Raji (cell line): ENCODE measurements at regions not wholly inside any gene's neighbourhood (a gene's known extent, or its start where the extent isn't known, plus 50 kb on each side); places are given as distances from the start of the nearest gene placed in this dataset.

Experiments used
- POLR2A ChIP-seq: IDR thresholded peaks from 2 replicates; pipeline ENCODE4 v1.6.1; 2011; ENCODE audit warnings: low read depth, low read length, control low read depth; ENCODE audit not compliant: insufficient read depth

DNA sequence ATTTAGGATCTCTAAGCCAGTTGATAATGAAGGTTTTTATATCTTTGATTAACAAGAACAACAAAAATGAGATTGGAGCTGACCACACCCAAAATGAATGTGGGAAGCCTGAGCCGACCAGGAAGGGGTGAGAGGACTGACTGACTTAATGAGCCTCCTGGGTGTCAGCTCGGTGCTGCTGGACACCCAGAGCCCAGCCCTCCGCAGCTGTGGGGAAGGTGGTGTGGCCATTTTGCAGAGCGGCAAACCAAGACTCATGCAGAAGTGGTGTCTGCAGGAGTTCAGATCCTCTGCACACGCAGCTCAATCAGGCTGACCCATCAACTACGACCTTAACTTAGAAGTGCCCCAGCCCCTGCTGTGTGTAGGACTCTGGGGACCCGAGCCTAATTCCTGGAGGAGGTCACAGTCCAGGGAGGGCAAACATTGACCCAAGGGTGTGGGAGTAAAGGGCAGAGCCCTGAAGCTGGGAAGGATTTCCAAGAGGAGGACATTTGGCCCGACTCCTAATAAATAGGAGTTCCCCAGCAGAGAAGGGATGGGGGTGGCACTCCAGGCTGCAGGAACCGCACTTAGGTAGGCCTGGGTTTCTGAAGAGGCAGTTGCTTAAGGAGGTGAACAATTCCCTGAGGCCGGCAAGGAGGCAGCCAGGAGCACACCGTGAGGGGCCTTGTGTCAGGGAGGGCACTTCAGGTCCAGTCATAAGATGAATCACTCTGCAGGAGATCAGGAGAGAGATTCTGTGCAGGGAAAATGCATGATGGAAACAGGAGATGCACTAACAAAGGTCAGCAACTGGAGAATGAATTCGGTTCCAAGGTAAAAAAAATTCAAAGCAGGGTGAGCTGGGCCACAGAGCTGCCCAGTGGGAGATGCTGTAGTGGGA, 197.1 kb upstream of the TPM1 start:
- TF ChIP-seq POLR2A, result no peak

DNA sequence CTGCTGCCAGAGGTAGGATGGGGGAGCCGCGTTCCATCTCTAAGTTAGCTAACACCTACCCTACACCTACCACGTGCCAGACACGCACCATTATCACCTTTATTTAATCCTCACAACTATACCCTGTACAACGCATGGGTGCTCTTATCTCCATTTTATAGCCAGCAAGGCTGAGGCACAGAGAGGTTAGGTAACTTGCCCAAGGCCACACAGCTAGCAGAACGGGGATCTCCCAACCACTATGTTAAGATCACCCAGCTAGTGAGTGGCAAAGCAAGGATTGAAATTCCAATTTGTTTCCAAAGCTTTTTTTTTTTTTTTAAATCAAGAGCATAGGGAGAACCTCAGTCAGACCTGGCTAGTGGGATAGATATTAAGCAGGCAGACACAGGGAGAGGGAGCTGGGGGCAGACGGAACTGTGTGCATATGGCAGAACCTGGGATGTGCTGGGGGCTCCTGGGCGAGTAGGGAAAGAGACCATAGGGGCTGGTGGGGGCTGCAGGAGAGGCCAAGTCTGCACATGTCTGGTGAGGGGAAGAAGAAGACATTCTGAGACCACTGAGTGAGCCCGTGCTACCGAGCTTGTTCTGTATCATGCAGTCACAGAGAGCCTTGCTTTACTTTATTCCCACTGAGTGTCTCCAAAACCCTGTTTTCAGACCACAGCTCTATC, 196.3 kb upstream of the TPM1 start:
- TF ChIP-seq POLR2A, result no peak

DNA sequence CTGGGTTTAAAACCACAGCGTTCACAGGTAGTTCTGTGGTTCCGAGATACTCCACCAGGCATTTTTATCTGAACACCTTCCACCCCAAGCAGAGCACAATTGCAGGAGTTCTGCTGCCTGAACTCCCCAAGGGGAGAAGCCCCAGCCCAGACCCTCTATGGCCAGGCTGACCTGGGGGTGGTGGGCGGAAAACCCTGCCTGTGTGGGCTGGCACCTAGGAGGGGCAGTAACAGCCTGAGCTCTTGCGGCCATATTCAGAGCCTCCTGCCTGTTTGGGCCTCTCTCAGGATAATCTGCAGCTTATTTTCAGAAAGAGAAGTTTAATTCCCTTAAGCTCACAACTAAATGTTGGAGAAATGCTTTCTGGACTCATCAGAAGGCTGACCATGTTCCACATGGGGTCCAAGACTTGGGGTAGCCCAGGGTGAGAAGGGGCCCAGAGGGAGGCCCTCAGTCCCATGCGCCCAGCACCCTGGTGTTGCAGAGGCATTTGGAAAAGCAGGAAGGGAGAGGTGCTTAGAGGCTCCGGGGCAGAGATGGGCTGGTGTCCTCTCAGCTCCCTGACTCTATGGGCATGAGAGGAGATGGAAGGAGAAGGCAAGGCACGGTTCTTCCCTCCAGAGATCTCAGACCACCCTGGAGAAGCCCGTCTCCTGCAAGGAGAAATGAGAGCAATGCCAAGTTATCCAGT, 195.6 kb upstream of the TPM1 start:
- TF ChIP-seq POLR2A, result no peak

DNA sequence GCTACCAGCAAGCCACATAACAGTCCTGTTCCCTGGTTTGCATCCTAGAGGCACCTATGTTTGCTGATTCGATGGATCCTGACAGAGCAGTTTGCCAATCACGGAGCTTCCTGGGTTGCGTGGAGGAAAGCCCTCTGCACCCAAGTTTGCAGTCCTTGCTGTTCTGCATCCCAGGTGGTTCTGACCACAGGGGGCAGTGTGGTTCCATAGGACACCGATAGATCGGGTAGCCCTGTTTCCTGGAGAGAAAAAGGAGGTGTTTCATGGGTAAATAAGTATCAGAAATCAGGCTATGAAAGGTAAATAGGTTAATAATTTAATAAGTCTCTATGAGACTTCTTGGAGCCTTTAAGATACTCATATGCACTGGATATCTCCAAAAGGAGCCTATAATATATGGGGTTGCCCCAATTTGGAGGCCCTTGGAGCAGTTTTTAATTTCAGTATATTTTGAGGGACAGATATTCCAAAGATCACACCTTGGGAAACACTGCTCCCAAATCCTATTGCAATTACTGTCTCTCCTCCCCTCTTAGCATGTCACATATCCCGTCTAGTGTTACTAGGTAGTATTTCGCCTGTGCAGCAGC, 194.6 kb upstream of the TPM1 start:
- TF ChIP-seq POLR2A, result no peak

DNA sequence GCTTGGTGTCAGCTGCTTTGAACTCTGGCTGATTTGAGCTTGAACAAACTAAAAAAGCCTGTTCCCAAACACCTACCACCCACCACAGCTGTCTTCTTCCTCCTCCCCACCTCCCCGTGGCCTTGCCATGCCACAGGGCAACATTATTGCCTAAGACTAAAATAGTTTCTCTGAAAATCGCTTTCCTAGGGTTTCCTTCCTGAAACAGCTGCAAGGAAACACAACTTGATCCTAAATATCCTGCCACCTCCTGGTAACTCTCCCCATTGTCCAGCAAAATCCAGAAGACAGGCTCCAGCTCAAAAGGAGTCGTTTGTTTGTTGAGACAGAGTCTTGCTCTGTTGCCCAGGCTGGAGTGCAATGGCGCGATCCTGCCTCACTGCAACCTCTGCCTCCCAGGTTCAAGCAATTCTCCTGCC, 193.9 kb upstream of the TPM1 start:
- TF ChIP-seq POLR2A, result no peak

DNA sequence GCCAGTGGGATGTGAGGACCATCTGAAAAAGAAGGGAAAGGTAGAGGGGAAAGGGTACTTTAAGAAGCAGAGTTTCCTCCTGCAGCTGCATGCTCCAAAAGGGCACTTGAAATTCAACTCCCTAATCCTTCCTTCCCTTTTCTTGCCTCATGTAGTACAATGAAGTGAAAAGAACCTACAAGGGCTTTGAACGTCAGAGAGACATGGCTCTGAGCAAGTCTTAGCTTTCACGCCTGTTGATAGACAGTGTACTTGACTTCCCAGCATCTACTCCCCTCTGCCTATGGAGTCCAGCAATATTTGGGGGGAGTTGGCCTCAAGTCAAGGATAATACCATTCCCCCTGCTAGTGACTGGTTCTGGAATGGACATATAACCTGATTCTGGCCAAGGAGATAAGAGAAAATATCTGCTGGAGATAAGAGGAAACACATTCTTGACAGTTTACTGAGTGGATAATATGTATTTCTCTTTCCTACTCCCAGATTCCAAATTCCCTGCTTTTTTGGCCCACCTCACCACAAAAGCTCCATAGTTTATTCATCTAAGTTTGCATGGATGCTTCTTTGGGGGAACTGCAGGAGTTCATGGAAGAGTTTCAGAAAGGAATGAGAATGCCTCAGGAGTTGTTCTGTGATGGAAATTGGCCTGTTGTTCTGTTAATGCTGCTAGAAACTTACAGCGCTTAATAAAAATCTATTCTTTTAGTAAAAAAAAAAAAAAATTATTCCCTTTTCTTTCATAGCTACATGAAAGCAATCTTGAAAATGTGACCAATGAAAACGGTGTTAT, 193.0 kb upstream of the TPM1 start:
- TF ChIP-seq POLR2A, result no peak

DNA sequence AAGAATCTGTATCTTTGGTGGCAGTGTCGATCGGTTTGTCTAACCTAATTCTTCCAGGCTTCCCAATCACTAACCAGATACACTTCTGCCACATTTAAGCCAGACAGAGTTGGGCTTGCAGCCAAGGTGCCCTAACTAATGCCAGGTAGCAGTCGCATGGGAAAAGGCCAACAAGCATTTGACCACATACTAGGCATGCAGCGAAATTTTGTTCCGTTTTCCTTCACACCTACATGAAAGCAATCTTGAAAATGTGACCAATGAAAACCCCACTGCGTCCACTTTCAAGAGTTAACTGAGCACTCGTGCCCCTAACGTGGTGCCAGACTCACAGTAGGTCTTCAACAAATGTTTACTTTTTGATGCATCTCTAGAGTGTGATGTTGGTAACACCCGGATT, 192.2 kb upstream of the TPM1 start:
- no peak for TF ChIP-seq POLR2A

DNA sequence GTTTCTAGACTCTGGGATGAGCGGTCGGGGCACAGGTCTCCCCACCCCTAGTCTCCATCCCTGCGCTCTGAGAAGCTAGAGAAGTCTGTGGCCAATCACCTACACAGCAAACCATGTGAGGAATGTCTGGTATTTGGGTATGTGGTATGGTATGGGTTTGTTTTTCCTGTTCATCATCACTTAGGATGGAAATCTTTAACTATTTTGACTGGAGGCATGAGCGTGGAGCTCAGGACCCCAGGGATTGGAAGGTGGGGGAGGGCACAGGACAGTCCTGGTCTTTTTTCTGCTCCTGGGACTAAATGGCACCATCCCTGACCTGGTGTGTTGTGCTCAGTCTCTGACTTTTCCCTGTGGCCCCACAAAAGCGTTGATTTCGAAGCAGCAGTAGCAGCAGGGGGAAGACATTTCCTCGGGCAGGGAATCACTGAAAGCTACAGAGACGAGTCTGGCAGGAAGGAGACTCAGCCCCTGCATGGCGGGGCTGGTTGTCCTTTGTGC, 191.7 kb upstream of the TPM1 start:
- no peak for TF ChIP-seq POLR2A

DNA sequence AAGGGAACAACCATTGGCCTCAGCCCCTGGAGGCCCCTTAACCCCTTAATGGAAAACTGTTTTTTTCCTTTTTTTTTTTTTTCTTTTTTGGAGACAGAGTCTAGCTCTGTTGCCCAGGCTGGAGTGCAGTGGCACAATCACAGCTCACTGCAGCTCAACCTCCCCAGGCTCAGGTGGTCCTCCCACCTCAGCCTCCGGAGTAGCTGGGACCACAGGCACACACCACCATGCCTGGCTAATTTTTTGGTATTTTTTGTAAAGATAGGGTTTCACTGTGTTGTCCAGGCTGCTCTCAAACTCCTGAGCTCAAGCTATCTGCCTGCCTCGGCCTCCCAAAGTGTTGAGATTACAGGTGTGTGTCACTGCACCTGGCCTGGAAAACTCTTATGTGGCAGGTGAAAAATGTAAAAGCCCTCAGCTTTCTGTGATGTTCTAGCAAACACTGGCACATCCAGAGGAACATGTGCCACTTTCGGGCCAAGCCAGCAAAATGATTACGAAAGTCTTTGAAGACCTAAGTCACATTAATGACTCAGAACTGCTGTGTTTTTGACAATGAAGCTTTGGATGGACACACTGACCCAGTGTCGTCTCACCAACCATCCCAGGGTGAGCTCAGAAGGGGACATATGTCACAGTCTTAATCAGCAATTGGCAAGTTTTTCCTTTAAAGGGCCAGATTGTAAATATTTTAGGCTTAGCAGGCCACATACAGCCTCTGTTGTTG, 189.3 kb upstream of the TPM1 start:
- no peak for TF ChIP-seq POLR2A

DNA sequence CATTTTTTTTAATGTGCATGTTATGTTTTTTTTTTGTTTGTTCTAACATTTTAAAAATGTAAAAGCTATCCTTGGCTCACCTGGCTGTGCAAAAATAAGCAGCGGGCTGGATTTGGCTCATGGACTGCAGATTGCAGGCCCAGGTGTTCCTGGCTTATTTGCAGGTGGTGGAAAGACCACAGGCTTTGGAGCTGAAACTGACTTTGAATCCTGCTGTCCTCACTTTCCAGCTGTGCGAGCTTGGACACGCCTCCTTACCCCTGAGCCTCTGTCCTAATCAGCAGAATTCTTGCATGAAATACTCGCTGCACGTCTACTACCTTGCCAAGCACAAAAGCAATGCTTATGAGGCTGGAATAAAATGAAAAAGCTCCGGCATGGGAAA, 188.7 kb upstream of the TPM1 start:
- no peak for TF ChIP-seq POLR2A

DNA sequence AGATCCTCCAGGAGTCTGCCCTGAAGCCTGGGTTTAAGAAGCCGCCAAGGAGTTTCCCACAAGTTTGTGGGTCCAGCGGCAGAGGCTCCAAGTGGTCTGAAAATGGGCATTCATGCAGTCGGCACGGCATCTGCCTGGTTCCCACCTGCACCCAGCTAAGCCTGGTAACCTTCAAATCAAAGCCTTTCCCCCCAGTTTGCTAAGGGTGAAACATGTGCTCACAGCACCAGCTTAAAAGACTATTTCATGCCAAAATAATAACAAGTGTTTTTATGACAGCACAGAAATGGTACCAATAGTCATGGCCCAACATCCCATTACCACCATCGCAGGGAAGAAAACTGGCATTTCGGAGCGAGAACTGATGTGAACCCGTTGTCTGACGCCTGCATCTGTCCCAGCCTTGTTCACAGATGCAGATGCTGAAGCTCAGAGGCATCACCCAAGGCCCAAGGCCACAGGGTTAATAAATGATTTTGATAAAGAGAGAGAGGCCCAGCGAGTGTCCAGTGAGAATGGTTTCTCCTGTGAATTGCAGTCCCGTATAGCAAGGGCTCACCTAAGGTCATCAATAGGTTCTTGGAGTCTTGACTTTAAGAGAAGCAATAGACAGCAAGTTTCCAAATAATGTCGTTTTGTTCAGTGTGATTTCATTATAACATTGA, 188.0 kb upstream of the TPM1 start:
- TF ChIP-seq POLR2A, result no peak

DNA sequence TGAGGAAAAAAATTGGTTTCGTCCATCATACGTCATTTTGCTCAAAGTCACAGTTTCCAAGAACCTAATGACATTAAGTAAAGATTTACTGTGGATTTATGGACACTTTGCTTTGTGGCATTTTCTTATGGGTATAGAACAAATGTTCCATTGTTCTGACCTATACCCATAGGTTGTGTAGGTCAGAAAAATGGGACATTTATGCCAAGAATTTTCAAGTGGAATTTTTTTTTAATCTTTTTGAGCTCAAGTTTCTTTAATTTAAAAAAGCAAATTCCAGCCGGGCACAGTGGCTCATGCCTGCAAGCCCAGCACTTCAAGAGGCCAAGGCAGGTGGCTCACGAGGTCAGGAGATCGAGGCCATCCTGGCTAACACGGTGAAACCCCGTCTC, 187.5 kb upstream of the TPM1 start:
- no peak for TF ChIP-seq POLR2A

DNA sequence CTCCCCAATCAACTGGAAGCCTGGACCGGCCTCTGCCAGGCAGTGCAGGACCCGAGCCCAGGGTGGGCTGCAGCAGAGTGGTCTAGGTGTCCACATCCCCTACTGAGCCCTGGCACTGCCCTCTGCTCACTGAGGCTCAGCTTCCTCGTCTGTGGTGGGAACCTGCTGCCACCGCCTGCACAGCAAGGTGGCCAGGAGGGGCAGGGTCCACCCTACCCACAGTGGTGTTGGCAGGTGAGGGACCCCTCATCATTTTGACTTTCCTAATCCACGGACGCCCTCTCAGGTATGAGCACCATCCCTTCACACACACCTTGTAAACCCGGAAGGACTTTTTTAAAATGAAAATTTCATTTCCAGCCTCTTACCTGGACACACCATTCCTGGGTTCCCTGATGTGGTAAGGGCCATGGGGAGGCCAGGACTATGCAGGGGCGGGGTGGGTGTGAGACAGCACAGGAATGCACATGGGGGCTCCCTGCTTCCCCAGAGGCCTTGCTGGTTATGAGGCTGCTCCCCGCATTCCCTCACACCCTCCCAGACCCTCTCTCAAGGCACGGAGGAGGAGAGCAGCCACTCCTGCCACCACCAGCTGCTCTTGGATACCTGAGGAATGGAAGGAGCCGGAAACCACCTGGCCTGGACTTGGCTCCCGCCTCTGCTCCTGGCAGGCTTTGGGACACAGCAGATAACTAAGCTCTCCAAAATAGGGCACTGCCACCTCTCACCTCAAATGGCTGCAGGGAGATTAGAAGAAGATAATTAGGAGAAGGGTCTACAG, 185.9 kb upstream of the TPM1 start:
- TF ChIP-seq POLR2A, result no peak
